ENCODE measurements at regions not wholly inside any gene's neighbourhood (a gene's known extent, or its start where the extent isn't known, plus 50 kb on each side); places are given as distances from the start of the nearest gene placed in this dataset.

- 69% methylated on average over 1 of the region's 1 CpG for WGBS
- Histone ChIP-seq H3K27me3 (no peaks in the 10 kb centered on the region), H3K36me3 (no peaks in the 10 kb centered on the region), H3K4me3 (no peak overlapping the region), H3K4me1 (no peaks in the 10 kb centered on the region), H3K9me3 (no peaks in the 10 kb centered on the region), H3K27ac (no peak overlapping the region)
- TF ChIP-seq POLR2AphosphoS5 (IDR thresholded peaks at IDR 0.05) (no peak), POLR2A (IDR thresholded peaks at IDR 0.05) (no peak), EP300 (IDR thresholded peaks at IDR 0.05) (no peak), CTCF (IDR thresholded peaks at IDR 0.05) (no peak)
- no peak for DNase-seq (ENCODE audit: low spot score in 2 of 2)
Observed at GRCh38 chr1:83098791-83099190, 900.1 kb downstream of the TTLL7 start.

GRCh38 chr1:83098131-83098530 is 900.8 kb downstream of the TTLL7 start:
- TF ChIP-seq POLR2A (IDR thresholded peaks at IDR 0.05) = no peak
- no peak for TF ChIP-seq POLR2AphosphoS5 (IDR thresholded peaks at IDR 0.05)
- no peak for TF ChIP-seq CTCF (IDR thresholded peaks at IDR 0.05)
- no peak for TF ChIP-seq EP300 (IDR thresholded peaks at IDR 0.05)
- 47% methylated on average over 3 of the region's 3 CpGs for WGBS
- no peaks in the 10 kb centered on the region for H3K4me1 ChIP-seq

GRCh38 chr1:83097715-83098114 is 901.2 kb downstream of the TTLL7 start:
- no peak overlapping the region for H3K27ac ChIP-seq
- H3K9me3 ChIP-seq = no peaks in the 10 kb centered on the region
- no peak for DNase-seq (ENCODE audit: low spot score in 2 of 2)
- no peaks in the 10 kb centered on the region for H3K27me3 ChIP-seq
- H3K36me3 ChIP-seq = no peaks in the 10 kb centered on the region
- H3K4me3 ChIP-seq = no peak overlapping the region
- TF ChIP-seq EP300 (IDR thresholded peaks at IDR 0.05) = no peak
- TF ChIP-seq POLR2A (IDR thresholded peaks at IDR 0.05) = no peak
- no peak for TF ChIP-seq POLR2AphosphoS5 (IDR thresholded peaks at IDR 0.05)
- no peak for TF ChIP-seq CTCF (IDR thresholded peaks at IDR 0.05)
- H3K4me1 ChIP-seq = no peaks in the 10 kb centered on the region

More at GRCh38 chr1:83098131-83098530, 900.8 kb downstream of the TTLL7 start:
- no peak for DNase-seq (ENCODE audit: low spot score in 2 of 2)
- Histone ChIP-seq H3K9me3 (no peaks in the 10 kb centered on the region), H3K27me3 (no peaks in the 10 kb centered on the region), H3K4me3 (no peak overlapping the region), H3K27ac (no peak overlapping the region), H3K36me3 (no peaks in the 10 kb centered on the region)

GRCh38 chr1:83095570-83095969 is 903.4 kb downstream of the TTLL7 start:
- H3K4me3 ChIP-seq = no peak overlapping the region
- no peak for TF ChIP-seq CTCF (IDR thresholded peaks at IDR 0.05)
- no peak for TF ChIP-seq POLR2AphosphoS5 (IDR thresholded peaks at IDR 0.05)
- no peak for TF ChIP-seq EP300 (IDR thresholded peaks at IDR 0.05)
- TF ChIP-seq POLR2A (IDR thresholded peaks at IDR 0.05) = no peak
- DNase-seq (ENCODE audit: low spot score in 2 of 2) = no peak
- 97% methylated on average over 5 of the region's 5 CpGs for WGBS
- H3K27ac ChIP-seq = no peak overlapping the region
- no peaks in the 10 kb centered on the region for H3K4me1 ChIP-seq
- H3K27me3 ChIP-seq = no peaks in the 10 kb centered on the region
- no peaks in the 10 kb centered on the region for H3K9me3 ChIP-seq
- no peaks in the 10 kb centered on the region for H3K36me3 ChIP-seq

GRCh38 chr1:83090195-83090594 is 908.7 kb downstream of the TTLL7 start:
- H3K4me3 ChIP-seq = no peak overlapping the region
- H3K9me3 ChIP-seq = no peaks in the 10 kb centered on the region
- no peaks in the 10 kb centered on the region for H3K36me3 ChIP-seq
- DNase-seq (ENCODE audit: low spot score in 2 of 2) = no peak
- H3K4me1 ChIP-seq = no peaks in the 10 kb centered on the region
- 62% methylated on average over 3 of the region's 3 CpGs for WGBS
- TF ChIP-seq CTCF (IDR thresholded peaks at IDR 0.05) (no peak), POLR2A (IDR thresholded peaks at IDR 0.05) (no peak), EP300 (IDR thresholded peaks at IDR 0.05) (no peak), POLR2AphosphoS5 (IDR thresholded peaks at IDR 0.05) (no peak)
- H3K27me3 ChIP-seq = no peaks in the 10 kb centered on the region
- no peak overlapping the region for H3K27ac ChIP-seq

Measured in suprapubic skin (tissue), 4 donors.